Peyer's patch (tissue), 4 donors: ENCODE measurements at regions not wholly inside any gene's neighbourhood (a gene's known extent, or its start where the extent isn't known, plus 50 kb on each side); places are given as distances from the start of the nearest gene placed in this dataset.
"Not testable (repeated sequence)": the region's sequence is repeated elsewhere in the genome, so short reads cannot be mapped to it uniquely, and the experiment has no call there.

Source experiments
- CTCF ChIP-seq, 6 experiments: fragments of 450-650 bp in 4 of 6; fragments of 200-600 bp in 2 of 6; sonication (generic) in 1 of 6; IDR thresholded peaks; one replicate each; pipeline ENCODE4 v1.5.1; 2017 to 2019; ENCODE audit warnings: antibody characterized with exemption in 6 of 6, mild to moderate bottlenecking in 3 of 6, moderate library complexity in 1 of 6
- POLR2A ChIP-seq, 2 donors: fragments of 450-650 bp; IDR thresholded peaks; one replicate each; pipeline ENCODE4 v1.5.1; 2017; ENCODE audit warnings: antibody characterized with exemption in 2 of 2, mild to moderate bottlenecking in 2 of 2, moderate library complexity in 2 of 2

GRCh38 chr9:34855016-34855415 is 103.1 kb upstream of the PHF24 start:
- TF ChIP-seq POLR2A, CTCF (IDR thresholded peaks at IDR 0.05): not testable (repeated sequence)
